ENCODE measurements at regions not wholly inside any gene's neighbourhood (a gene's known extent, or its start where the extent isn't known, plus 50 kb on each side); places are given as distances from the start of the nearest gene placed in this dataset.

DNA sequence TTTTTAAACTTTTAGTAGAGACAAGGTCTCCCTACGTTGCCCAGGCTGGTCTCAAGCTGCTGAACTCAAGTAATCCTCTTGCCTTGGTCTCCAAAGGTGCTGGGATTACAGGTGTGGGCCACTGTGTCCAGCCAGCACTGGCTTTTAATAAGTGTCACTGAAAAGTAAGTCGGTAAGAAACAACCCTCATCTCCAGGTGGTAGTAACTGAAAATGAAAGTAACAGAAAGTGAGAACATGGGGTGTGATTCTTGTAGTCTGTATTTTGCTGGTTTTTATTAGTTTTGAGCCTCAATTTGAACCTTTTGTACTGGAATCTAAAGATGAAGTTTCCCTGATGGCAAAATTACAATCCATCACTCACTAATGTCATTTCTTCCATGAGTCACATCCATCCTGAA, 238.1 kb upstream of the AGA start:
- TF ChIP-seq CTCF (IDR thresholded peaks at IDR 0.05; ENCODE audit: insufficient read depth, low read length) (no peak), GABPA (IDR thresholded peaks at IDR 0.05; ENCODE audit: low read depth) (no peak), POLR2AphosphoS5 (IDR thresholded peaks at IDR 0.05; ENCODE audit: low read depth) (no peak), SPI1 (IDR thresholded peaks at IDR 0.05; ENCODE audit: borderline replicate concordance, low read depth) (no peak)

Data from HL-60 (cell line).